ENCODE measurements at regions not wholly inside any gene's neighbourhood (a gene's known extent, or its start where the extent isn't known, plus 50 kb on each side); places are given as distances from the start of the nearest gene placed in this dataset.

- DNase-seq (ENCODE audit: insufficient read length, low spot score) = no peak
- no peak for FAIRE-seq
- TF ChIP-seq, protein P1, sequence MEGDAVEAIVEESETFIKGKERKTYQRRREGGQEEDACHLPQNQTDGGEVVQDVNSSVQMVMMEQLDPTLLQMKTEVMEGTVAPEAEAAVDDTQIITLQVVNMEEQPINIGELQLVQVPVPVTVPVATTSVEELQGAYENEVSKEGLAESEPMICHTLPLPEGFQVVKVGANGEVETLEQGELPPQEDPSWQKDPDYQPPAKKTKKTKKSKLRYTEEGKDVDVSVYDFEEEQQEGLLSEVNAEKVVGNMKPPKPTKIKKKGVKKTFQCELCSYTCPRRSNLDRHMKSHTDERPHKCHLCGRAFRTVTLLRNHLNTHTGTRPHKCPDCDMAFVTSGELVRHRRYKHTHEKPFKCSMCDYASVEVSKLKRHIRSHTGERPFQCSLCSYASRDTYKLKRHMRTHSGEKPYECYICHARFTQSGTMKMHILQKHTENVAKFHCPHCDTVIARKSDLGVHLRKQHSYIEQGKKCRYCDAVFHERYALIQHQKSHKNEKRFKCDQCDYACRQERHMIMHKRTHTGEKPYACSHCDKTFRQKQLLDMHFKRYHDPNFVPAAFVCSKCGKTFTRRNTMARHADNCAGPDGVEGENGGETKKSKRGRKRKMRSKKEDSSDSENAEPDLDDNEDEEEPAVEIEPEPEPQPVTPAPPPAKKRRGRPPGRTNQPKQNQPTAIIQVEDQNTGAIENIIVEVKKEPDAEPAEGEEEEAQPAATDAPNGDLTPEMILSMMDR (IDR thresholded peaks at IDR 0.05; ENCODE audit: insufficient read depth, missing control alignments) = no peak
Measured at GRCh38 chr1:38613996-38614395, 245.6 kb downstream of the RRAGC start.

DNA sequence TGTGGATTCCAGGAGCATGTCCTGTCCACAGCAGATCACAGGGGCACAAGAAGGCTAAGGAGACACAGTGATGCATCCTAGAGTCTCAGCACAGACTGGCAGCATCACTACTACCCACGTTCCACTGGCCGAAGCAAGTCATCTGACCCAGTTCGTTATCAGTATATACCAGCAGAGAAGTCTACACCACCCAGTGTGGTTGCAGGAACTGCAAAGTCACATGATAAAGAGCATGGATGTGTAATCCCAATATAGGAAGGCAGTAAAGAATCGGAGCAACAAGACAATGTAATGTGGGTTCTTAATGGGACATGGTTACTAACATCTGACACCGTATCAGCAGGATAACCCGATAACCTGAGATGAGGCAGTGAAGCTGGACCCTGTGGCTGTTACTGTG, 246.6 kb downstream of the RRAGC start:
- DNase-seq (ENCODE audit: insufficient read length, low spot score) (no peak), FAIRE-seq (no peak)
- TF ChIP-seq, protein P1 (IDR thresholded peaks at IDR 0.05; ENCODE audit: insufficient read depth, missing control alignments) = no peak

GRCh38 chr1:38611664-38612211, 247.8 kb downstream of the RRAGC start:
- FAIRE-seq = peak; percentile 77

GRCh38 chr1:38609166-38610025, 250.2 kb downstream of the RRAGC start:
- DNase-seq (ENCODE audit: insufficient read length, low spot score) = no peak

More at GRCh38 chr1:38611664-38612211, 247.8 kb downstream of the RRAGC start:
- peak; percentile 46 for DNase-seq (ENCODE audit: insufficient read length, low spot score)
- TF ChIP-seq, protein P1 (IDR thresholded peaks at IDR 0.05; ENCODE audit: insufficient read depth, missing control alignments) = no peak

GRCh38 chr1:38608202-38608864, 251.2 kb downstream of the RRAGC start:
- DNase-seq (ENCODE audit: insufficient read length, low spot score) (peak; percentile 75), FAIRE-seq (no peak)
- TF ChIP-seq, protein P1 (IDR thresholded peaks at IDR 0.05; ENCODE audit: insufficient read depth, missing control alignments) = peak; percentile 70

More at GRCh38 chr1:38609166-38610025, 250.2 kb downstream of the RRAGC start:
- TF ChIP-seq, protein P1 (IDR thresholded peaks at IDR 0.05; ENCODE audit: insufficient read depth, missing control alignments) = no peak
- no peak for FAIRE-seq

DNA sequence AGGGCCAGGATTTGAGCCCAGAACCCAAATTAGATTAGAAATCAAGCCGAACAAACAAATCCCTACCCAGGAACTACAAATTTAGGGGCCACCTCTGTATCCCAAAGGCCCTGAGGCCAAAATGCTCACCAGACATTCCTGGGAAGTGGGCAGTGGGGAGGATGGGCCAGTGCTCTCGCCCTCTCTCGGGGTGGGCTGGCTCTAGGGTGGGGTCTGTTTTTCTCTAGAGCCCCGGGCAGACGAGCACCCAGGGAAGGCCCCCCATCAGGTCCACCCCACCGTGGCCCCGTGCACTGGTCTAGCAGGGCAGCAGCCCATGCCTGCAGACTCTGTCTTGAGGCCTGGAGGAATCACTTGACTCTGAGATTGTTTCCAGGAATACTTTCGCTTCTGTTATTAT, 252.0 kb downstream of the RRAGC start:
- no peak for FAIRE-seq
- TF ChIP-seq, protein P1 (IDR thresholded peaks at IDR 0.05; ENCODE audit: insufficient read depth, missing control alignments) = no peak
- DNase-seq (ENCODE audit: insufficient read length, low spot score) = no peak

Measured in D721Med (cell line).